Liver (tissue), 8 donors: ENCODE measurements at regions not wholly inside any gene's neighbourhood (a gene's known extent, or its start where the extent isn't known, plus 50 kb on each side); places are given as distances from the start of the nearest gene placed in this dataset.

ENCODE experiments used
- DNase-seq: peaks from one replicate; pipeline ENCODE4 v3.0.0-alpha.2; 2017; ENCODE audit warnings: low spot score
- H3K27ac ChIP-seq, 2 donors: one replicate each; pipeline ENCODE4 v1.7.0; 2013; ENCODE audit warnings: inconsistent platforms in 2 of 2, low read length in 2 of 2, control low read depth in 1 of 2, low read depth in 1 of 2, mild to moderate bottlenecking in 1 of 2
- H3K27me3 ChIP-seq, 4 donors: one replicate each; pipeline versions ENCODE4 v1.6.1 to v1.7.0; 2013; ENCODE audit warnings: low read length in 3 of 4, inconsistent platforms in 1 of 4, mild to moderate bottlenecking in 1 of 4, moderate library complexity in 1 of 4; ENCODE audit not compliant: control insufficient read depth in 4 of 4, insufficient read depth in 4 of 4
- H3K36me3 ChIP-seq, 4 donors: one replicate each; pipeline versions ENCODE4 v1.6.1 to v1.7.0; 2013; ENCODE audit warnings: low read length in 3 of 4, mild to moderate bottlenecking in 3 of 4, low read depth in 1 of 4, moderate library complexity in 1 of 4; ENCODE audit not compliant: control insufficient read depth in 4 of 4, insufficient read depth in 3 of 4
- H3K4me1 ChIP-seq, 4 donors: one replicate each; pipeline versions ENCODE4 v1.6.1 to v1.7.0; 2013; ENCODE audit warnings: low read length in 3 of 4, mild to moderate bottlenecking in 3 of 4, moderate library complexity in 1 of 4; ENCODE audit not compliant: control insufficient read depth in 4 of 4, insufficient read depth in 4 of 4
- H3K4me3 ChIP-seq, 3 donors: one replicate each; pipeline versions ENCODE4 v1.6.1 to v1.7.0; 2013; ENCODE audit warnings: low read length in 3 of 3, control low read depth in 1 of 3, low read depth in 1 of 3, mild to moderate bottlenecking in 1 of 3
- H3K9ac ChIP-seq, 2 donors: one replicate each; pipeline ENCODE4 v1.7.0; 2013; ENCODE audit warnings: low read length in 2 of 2, mild to moderate bottlenecking in 2 of 2, moderate library complexity in 2 of 2, control low read depth in 1 of 2, low read depth in 1 of 2
- H3K9me3 ChIP-seq, 4 donors: one replicate each; pipeline versions ENCODE4 v1.6.1 to v1.7.0; 2013; ENCODE audit warnings: low read length in 3 of 4; ENCODE audit not compliant: control insufficient read depth in 4 of 4
- ATF3 ChIP-seq: IDR thresholded peaks from 2 replicates; pipeline ENCODE4 v1.6.1; 2016; ENCODE audit warnings: antibody characterized with exemption
- CTCF ChIP-seq: fragments of 150-350 bp; IDR thresholded peaks from 2 replicates; pipeline ENCODE4 v1.5.1; 2017; ENCODE audit warnings: improper control_type of control experiment, low read depth, low read length; ENCODE audit not compliant: missing input control
- EGR1 ChIP-seq, 2 donors: IDR thresholded peaks; 2 replicates each; pipeline ENCODE4 v1.6.1; 2016 to 2018; ENCODE audit warnings: antibody characterized with exemption in 2 of 2, low read depth in 2 of 2
- FOXA1 ChIP-seq: IDR thresholded peaks from 2 replicates; pipeline ENCODE4 v1.6.1; 2016; ENCODE audit warnings: antibody characterized with exemption
- FOXA2 ChIP-seq: IDR thresholded peaks from 2 replicates; pipeline ENCODE4 v1.6.1; 2016; ENCODE audit warnings: antibody characterized with exemption
- GABPA ChIP-seq, 2 donors: IDR thresholded peaks in 1 of 2; conservative IDR thresholded peaks in 1 of 2; 2 replicates each; pipeline ENCODE4 v1.6.1; 2016; ENCODE audit warnings: antibody characterized with exemption in 2 of 2, mild to moderate bottlenecking in 1 of 2, moderate library complexity in 1 of 2
- HNF4A ChIP-seq, 2 donors: conservative IDR thresholded peaks; 2 replicates each; pipeline ENCODE4 v1.6.1; 2016; ENCODE audit warnings: antibody characterized with exemption in 2 of 2, mild to moderate bottlenecking in 2 of 2
- HNF4G ChIP-seq: IDR thresholded peaks from 2 replicates; pipeline ENCODE4 v1.6.1; 2016; ENCODE audit warnings: antibody characterized with exemption
- MAX ChIP-seq: IDR thresholded peaks from 2 replicates; pipeline ENCODE4 v1.6.1; 2016; ENCODE audit warnings: antibody characterized with exemption
- REST ChIP-seq: IDR thresholded peaks from 2 replicates; pipeline ENCODE4 v1.6.1; 2016; ENCODE audit warnings: antibody characterized with exemption, mild to moderate bottlenecking
- SP1 ChIP-seq: IDR thresholded peaks from 2 replicates; pipeline ENCODE4 v1.6.1; 2018; ENCODE audit warnings: antibody characterized with exemption, mild to moderate bottlenecking
- TAF1 ChIP-seq: conservative IDR thresholded peaks from 2 replicates; pipeline ENCODE4 v1.6.1; 2016; ENCODE audit warnings: antibody characterized with exemption, mild to moderate bottlenecking
- ZBTB33 ChIP-seq: IDR thresholded peaks from 2 replicates; pipeline ENCODE4 v1.6.1; 2016; ENCODE audit warnings: antibody characterized with exemption
- WGBS: extraction: QIAGEN DNeasy Blood & Tissue Kit; methylation state at CpG from one replicate; pipeline ENCODE4 v1.1.7; 2013; 5-methylcytosine and 5-hydroxymethylcytosine counted together
- donor health status: healthy.
- donor health status: healthy.
- donor health status: healthy.
- donor health status: healthy.
- donor health status: healthy.

GRCh38 chr14:54220071-54220703 is 176.6 kb upstream of the CDKN3 start:
- Histone ChIP-seq H3K27ac (peak overlapping the region in 1 of 2 donors; percentile 21), H3K9ac (no peak overlapping the region), H3K36me3 (no peaks in the 10 kb centered on the region), H3K9me3 (no peaks in the 10 kb centered on the region), H3K27me3 (peaks cover 0 to 2% (median 0%) of the 10 kb centered on the region in 4 donors), H3K4me1 (peaks cover 2 to 16% (median 7%) of the 10 kb centered on the region in 4 donors), H3K4me3 (peak overlapping the region; percentile 3 to 40 (median 31))
- TF ChIP-seq HNF4G (no peak), SP1 (no peak), FOXA2 (no peak), FOXA1 (no peak), GABPA (IDR thresholded peaks at IDR 0.05 in 1 of 2, conservative IDR thresholded peaks at IDR 0.05 in 1 of 2) (no peak), CTCF (no peak)
- 24% methylated on average over 28 of the region's 28 CpGs for WGBS
- DNase-seq: no peak

GRCh38 chr14:54220704-54221431 is 175.9 kb upstream of the CDKN3 start:
- Histone ChIP-seq H3K9ac (no peak overlapping the region), H3K4me3 (peak overlapping the region; percentile 3 to 40 (median 31)), H3K9me3 (no peaks in the 10 kb centered on the region), H3K36me3 (no peaks in the 10 kb centered on the region), H3K4me1 (peaks cover 2 to 16% (median 7%) of the 10 kb centered on the region in 4 donors), H3K27me3 (peaks cover 0 to 2% (median 0%) of the 10 kb centered on the region in 4 donors), H3K27ac (peak overlapping the region in 1 of 2 donors; percentile 21)
- whole genome bisulfite sequencing: 16% methylated on average over 5 of the region's 5 CpGs
- no peak for TF ChIP-seq TAF1
- TF ChIP-seq CTCF: no peak
- no peak for TF ChIP-seq ZBTB33
- TF ChIP-seq SP1: no peak
- no peak for TF ChIP-seq REST
- no peak for TF ChIP-seq ATF3
- no peak for TF ChIP-seq HNF4A (conservative IDR thresholded peaks at IDR 0.05)
- TF ChIP-seq MAX: no peak
- no peak for TF ChIP-seq EGR1 (IDR thresholded peaks at IDR 0.05; ENCODE audit: low read depth in 2 of 2)
- TF ChIP-seq HNF4G: no peak
- no peak for DNase-seq
